ENCODE measurements at regions not wholly inside any gene's neighbourhood (a gene's known extent, or its start where the extent isn't known, plus 50 kb on each side); places are given as distances from the start of the nearest gene placed in this dataset.

- TF ChIP-seq MAX (IDR thresholded peaks at IDR 0.05; ENCODE audit: low read depth, low read length) (no peak), POLR2A (IDR thresholded peaks at IDR 0.05; ENCODE audit: extremely low read depth, insufficient read length) (no peak), MYC (IDR thresholded peaks at IDR 0.05; ENCODE audit: low read depth, low read length) (no peak), CTCF (IDR thresholded peaks at IDR 0.05; ENCODE audit: low read depth, low read length) (no peak)
- H3K4me3 ChIP-seq (ENCODE audit: low read depth, low read length), result no peak overlapping the region
- no peak for DNase-seq (ENCODE audit: low read depth)
Measured at GRCh38 chr2:47241715-47242114, 65.4 kb upstream of the CALM2 start.

GRCh38 chr2:47239119-47239969 is 63.0 kb upstream of the CALM2 start:
- TF ChIP-seq CTCF (IDR thresholded peaks at IDR 0.05; ENCODE audit: low read depth, low read length) (no peak), MYC (IDR thresholded peaks at IDR 0.05; ENCODE audit: low read depth, low read length) (no peak), POLR2A (IDR thresholded peaks at IDR 0.05; ENCODE audit: extremely low read depth, insufficient read length) (no peak)
- H3K4me3 ChIP-seq (ENCODE audit: low read depth, low read length), result no peak overlapping the region
- no peak for DNase-seq (ENCODE audit: low read depth)

GRCh38 chr2:47238638-47239037 is 62.3 kb upstream of the CALM2 start:
- H3K4me3 ChIP-seq (ENCODE audit: low read depth, low read length), result no peak overlapping the region
- no peak for DNase-seq (ENCODE audit: low read depth)
- no peak for TF ChIP-seq POLR2A (IDR thresholded peaks at IDR 0.05; ENCODE audit: extremely low read depth, insufficient read length)
- TF ChIP-seq MYC (IDR thresholded peaks at IDR 0.05; ENCODE audit: low read depth, low read length), result no peak
- TF ChIP-seq CTCF (IDR thresholded peaks at IDR 0.05; ENCODE audit: low read depth, low read length), result no peak
- TF ChIP-seq MAX (IDR thresholded peaks at IDR 0.05; ENCODE audit: low read depth, low read length), result no peak

GRCh38 chr2:47237375-47238334 is 61.3 kb upstream of the CALM2 start:
- H3K4me3 ChIP-seq (ENCODE audit: low read depth, low read length), result no peak overlapping the region
- peak; percentile 21 for DNase-seq (ENCODE audit: low read depth)

More at GRCh38 chr2:47237375-47238334, 61.3 kb upstream of the CALM2 start:
- no peak for TF ChIP-seq CTCF (IDR thresholded peaks at IDR 0.05; ENCODE audit: low read depth, low read length)
- TF ChIP-seq POLR2A (IDR thresholded peaks at IDR 0.05; ENCODE audit: extremely low read depth, insufficient read length), result no peak
- no peak for TF ChIP-seq MYC (IDR thresholded peaks at IDR 0.05; ENCODE audit: low read depth, low read length)
- no peak for TF ChIP-seq MAX (IDR thresholded peaks at IDR 0.05; ENCODE audit: low read depth, low read length)

Measured in NB4 (cell line).